ENCODE measurements at regions not wholly inside any gene's neighbourhood (a gene's known extent, or its start where the extent isn't known, plus 50 kb on each side); places are given as distances from the start of the nearest gene placed in this dataset.

GRCh38 chr1:79575424-79575823, 568.9 kb upstream of the ADGRL4 start:
- TF ChIP-seq ARNT2 (CRISPR knock-in tag; IDR thresholded peaks at IDR 0.05; ENCODE audit: low read depth) (no peak), CSRNP1 (CRISPR knock-in tag; IDR thresholded peaks at IDR 0.05) (no peak), ZNF549 (CRISPR knock-in tag; IDR thresholded peaks at IDR 0.05) (no peak)

Measured in HepG2 (cell line).